Urinary bladder (tissue), 3 donors: ENCODE measurements at regions not wholly inside any gene's neighbourhood (a gene's known extent, or its start where the extent isn't known, plus 50 kb on each side); places are given as distances from the start of the nearest gene placed in this dataset.
"Not testable (repeated sequence)": the region's sequence is repeated elsewhere in the genome, so short reads cannot be mapped to it uniquely, and the experiment has no call there.

Experiments used
- DNase-seq: peaks from one replicate; pipeline ENCODE4 v3.0.0-alpha.2; 2015; ENCODE audit errors: extremely low spot score
- H3K27ac ChIP-seq: one replicate; pipeline ENCODE4 v1.5.1; 2013; ENCODE audit warnings: low read depth, mild to moderate bottlenecking, moderate library complexity
- H3K36me3 ChIP-seq: one replicate; pipeline ENCODE4 v1.6.1; 2013; ENCODE audit warnings: mild to moderate bottlenecking, moderate library complexity; ENCODE audit not compliant: insufficient read depth
- H3K4me1 ChIP-seq: one replicate; pipeline ENCODE4 v1.6.1; 2013; ENCODE audit warnings: mild to moderate bottlenecking, moderate library complexity; ENCODE audit not compliant: insufficient read depth
- H3K4me3 ChIP-seq: one replicate; pipeline ENCODE4 v1.5.1; 2013; ENCODE audit warnings: low read depth, low read length
- WGBS: extraction: QIAGEN DNeasy Blood & Tissue Kit; methylation state at CpG from one replicate; pipeline ENCODE4 v1.1.7; 2013; 5-methylcytosine and 5-hydroxymethylcytosine counted together
- donor health status: healthy with polysubstance abuse.
- donor health status: healthy.

DNA sequence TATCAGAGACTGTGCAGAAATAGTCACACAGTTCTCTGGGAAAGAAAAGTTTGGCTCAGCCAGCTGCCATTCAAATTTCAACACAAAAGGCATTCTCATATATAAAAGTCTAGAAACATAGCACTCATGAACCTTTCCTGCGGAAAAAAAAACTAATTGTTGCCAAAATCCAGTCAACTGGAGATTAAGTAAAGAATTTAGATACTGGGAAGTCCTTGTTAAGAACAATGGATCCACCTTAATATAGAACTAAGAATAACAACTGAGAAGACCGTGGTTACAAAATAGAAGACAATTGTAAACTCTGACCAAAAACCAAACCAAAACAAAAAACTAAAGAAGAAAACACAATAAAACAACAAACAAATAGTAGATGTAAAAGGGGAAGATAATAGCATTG lies 238.8 kb upstream of the PCSK5 start:
- no peaks in the 10 kb centered on the region for H3K4me1 ChIP-seq
- H3K27ac ChIP-seq, result no peak overlapping the region
- no peak overlapping the region for H3K4me3 ChIP-seq
- no peaks in the 10 kb centered on the region for H3K36me3 ChIP-seq
- WGBS, result 48% methylated on average over 2 of the region's 2 CpGs
- no peak for DNase-seq

DNA sequence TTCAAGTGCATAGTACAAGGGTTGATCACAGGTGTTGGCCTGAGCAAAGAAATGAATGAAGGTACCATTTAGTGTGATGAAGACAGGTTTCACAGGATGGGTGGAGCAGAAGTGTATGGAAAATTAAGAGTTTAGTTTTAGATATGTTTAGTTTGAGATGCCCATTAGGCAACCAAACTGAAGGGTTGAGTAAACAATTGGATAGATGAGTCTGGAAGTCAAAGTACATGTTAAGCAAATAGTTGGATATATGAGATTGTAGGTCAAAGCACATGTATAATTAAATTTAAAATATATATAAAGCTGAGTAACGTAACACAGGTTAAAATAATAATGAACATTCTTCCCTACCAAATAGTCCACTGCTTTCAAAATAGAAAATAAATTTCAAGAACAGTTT lies 237.1 kb upstream of the PCSK5 start:
- H3K4me3 ChIP-seq, result no peak overlapping the region
- WGBS, result 88% methylated on average over 1 of the region's 1 CpG
- no peak for DNase-seq

DNA sequence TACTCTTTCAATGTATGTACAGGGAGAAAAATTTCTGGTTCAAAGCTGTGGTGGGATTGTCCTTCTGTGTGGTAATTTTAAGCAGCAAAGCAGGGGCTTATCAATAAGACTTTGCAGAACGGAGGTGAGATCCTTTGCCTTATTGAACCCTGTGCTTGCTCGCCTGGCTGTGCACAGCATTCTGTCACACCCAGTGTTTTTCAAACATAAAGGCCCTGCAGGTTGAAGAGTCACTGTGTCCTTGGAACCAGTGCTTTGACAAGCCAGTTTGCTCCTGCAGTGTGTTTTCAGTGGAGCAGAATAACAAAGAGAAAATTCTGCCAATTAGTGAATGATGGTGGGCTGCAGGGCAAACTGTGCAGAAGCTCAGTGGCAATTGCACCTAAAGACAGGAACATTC lies 236.7 kb upstream of the PCSK5 start:
- DNase-seq, result no peak
- no peak overlapping the region for H3K4me3 ChIP-seq
- WGBS, result 83% methylated on average over 2 of the region's 2 CpGs
- H3K36me3 ChIP-seq, result no peaks in the 10 kb centered on the region
- H3K27ac ChIP-seq, result no peak overlapping the region
- H3K4me1 ChIP-seq, result no peaks in the 10 kb centered on the region

More for the DNA sequence above, 237.1 kb upstream of the PCSK5 start:
- Histone ChIP-seq H3K36me3 (no peaks in the 10 kb centered on the region), H3K4me1 (no peaks in the 10 kb centered on the region), H3K27ac (no peak overlapping the region)

DNA sequence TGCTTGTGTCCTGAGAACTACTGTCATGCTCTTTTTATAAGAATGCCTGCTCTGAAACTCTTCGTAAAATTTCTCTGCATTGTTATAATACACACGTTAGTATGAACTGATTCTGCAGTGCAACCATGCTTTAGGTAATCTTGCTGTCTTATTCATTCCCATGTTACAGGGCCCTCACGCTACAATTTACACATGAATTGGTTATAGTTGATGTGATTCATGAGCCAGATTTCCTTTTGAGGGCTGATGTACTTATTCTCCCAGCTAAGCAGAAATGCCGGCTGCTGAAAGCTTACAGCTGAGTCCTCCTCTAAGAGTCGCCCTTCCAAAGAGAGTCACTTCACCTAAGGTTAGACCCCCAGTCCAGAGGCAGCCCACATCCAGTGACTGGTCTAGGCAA lies 233.5 kb upstream of the PCSK5 start:
- H3K4me1 ChIP-seq, result no peaks in the 10 kb centered on the region
- DNase-seq, result no peak
- H3K4me3 ChIP-seq, result no peak overlapping the region
- 76% methylated on average over 5 of the region's 5 CpGs for WGBS
- no peaks in the 10 kb centered on the region for H3K36me3 ChIP-seq
- no peak overlapping the region for H3K27ac ChIP-seq

DNA sequence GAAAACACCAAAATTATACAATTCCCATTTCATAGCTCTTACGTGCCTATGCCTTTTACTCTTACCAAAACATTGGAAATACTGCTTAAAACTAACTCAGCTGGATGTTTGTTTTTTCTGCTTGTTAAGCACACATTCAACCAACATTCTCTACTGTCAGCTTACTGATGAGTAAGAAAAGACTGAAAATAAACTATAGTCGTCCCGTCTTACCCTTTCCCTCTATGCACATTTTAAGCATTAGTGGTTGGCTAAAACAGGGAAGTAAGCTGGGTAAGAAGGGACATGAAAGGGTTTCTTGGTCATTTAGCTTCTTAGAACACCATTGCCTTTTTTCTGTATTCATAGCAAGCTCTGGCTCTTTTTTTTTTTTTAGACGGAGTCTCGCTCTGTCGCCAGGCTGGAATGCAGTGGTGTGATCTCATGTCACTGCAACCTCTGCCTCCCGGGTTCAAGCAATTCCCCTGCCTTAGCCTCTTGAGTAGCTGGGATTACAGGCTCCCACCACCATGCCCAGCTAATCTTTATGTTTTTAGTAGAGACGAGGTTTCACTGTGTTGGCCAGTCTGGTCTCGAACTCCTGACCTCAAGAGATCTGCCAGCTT lies 232.1 kb upstream of the PCSK5 start:
- Histone ChIP-seq H3K4me3 (no peak overlapping the region), H3K4me1 (no peaks in the 10 kb centered on the region), H3K36me3 (no peaks in the 10 kb centered on the region), H3K27ac (no peak overlapping the region)
- 68% methylated on average over 9 of the region's 9 CpGs for WGBS
- no peak for DNase-seq

DNA sequence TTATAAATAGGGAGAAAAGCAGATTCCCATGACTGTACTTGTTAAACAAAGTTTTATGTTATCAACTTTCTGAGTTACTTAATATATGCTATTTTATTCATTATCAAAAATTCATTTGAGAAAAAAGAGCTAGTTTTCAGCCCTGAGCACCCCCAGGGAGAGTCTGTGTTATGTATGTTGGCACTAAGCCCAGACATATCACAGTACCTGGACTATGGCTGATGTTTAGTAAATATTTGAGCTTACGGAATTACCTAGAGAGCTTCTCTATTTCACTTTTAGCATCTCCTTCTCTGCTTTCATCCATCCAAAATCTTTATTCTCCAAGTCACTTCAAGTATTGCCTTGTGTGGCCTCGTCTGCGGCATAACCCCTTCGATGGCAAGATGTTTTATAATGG lies 225.9 kb upstream of the PCSK5 start:
- no peaks in the 10 kb centered on the region for H3K4me1 ChIP-seq
- no peaks in the 10 kb centered on the region for H3K36me3 ChIP-seq
- no peak overlapping the region for H3K27ac ChIP-seq
- DNase-seq, result no peak
- 71% methylated on average over 4 of the region's 4 CpGs for WGBS
- no peak overlapping the region for H3K4me3 ChIP-seq

DNA sequence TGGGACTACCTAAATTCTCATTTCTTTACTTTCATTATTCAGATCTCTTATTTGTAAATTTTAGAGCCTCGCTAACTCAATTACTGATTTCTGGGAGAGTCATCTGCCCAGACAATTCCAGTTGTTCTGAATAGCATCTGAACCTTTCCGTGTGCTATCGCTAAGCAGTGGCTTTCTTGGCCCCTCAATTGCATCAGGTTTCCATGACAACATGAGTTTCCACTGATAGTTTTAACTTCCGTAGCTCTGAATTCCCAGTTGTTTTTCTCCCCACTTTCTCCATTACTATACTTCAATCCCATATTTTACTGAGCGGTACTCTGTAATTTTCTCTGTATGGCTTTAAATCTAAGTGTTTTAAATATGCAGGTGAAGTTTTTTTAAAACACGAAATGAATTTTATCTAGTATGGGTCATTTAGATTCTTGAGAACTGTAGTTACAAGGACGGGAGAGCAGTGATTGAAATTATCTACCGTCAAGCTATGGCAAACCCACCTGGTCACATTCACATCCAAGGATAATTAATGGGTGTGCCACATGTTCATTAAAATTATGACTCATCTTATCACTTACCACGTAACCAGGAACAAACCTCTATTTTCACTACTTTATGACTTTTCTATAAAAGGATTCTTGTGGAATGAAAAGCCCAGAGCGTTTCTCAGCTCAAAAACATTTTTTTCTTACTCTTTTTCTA lies 223.5 kb upstream of the PCSK5 start:
- Histone ChIP-seq H3K4me1 (peaks cover 3% of the 10 kb centered on the region), H3K36me3 (no peaks in the 10 kb centered on the region), H3K27ac (no peak overlapping the region), H3K4me3 (no peak overlapping the region)
- no peak for DNase-seq
- WGBS, result 80% methylated on average over 10 of the region's 10 CpGs

DNA sequence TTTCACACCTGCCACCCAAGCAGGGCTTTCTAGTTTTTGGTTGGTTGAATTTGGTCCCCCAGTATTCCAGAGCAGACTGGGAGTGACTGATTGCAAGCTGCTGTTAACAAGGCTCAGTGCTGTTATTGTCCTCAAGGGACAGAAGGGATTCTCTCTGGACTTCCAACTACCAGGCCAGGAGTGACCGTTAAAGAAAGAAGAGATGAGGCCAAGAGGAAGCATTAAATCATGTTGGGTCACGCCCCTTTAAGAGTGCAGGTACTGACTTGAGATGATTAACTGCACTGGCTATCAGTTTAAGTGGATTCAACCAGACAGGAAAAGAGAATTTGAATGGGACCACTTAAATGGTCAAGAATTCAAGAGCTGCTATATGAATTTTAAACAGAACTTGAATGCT lies 220.8 kb upstream of the PCSK5 start:
- WGBS, result 48% methylated on average over 2 of the region's 2 CpGs
- Histone ChIP-seq H3K27ac (no peak overlapping the region), H3K36me3 (no peaks in the 10 kb centered on the region), H3K4me3 (no peak overlapping the region), H3K4me1 (peaks cover 3% of the 10 kb centered on the region)
- DNase-seq, result no peak

DNA sequence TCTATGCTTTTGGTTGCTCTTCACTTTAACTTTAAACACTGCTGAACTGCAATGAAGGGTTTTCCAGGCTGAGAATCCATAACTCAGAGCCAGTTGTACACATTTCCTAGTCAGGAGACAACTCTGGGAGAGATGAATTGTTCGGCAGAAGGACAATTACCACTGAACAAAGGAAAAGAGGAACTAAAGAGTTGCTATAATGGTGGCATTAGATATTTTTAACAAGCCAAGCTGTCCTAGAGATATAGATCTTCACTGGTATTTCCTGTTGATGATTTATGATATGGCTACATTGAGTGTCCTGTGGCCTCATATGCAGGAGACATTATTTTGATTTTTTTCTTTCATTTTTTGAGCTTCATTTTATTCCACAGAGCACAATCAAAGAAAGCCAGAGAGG lies 219.1 kb upstream of the PCSK5 start:
- DNase-seq, result no peak
- Histone ChIP-seq H3K27ac (no peak overlapping the region), H3K4me1 (peaks cover 3% of the 10 kb centered on the region), H3K4me3 (no peak overlapping the region), H3K36me3 (no peaks in the 10 kb centered on the region)
- WGBS, result 53% methylated on average over 1 of the region's 1 CpG

DNA sequence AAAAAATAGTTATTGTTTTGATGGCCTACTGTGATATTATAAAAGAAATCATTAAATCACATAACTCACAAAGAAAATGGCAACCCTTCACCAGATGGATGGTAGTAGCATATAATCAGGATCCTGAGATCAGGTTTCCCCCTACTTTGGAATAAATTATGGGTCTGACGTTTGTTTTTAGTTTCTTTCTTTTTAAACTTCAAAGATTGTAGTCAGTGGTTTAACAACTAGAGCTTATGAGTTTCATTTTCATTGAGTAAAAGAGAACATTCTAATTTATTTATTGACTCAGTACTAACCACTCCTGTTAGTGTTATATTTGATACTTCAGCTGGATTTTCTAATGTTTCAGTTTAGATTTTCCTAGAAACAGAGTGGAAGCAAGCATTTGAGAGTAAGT lies 218.0 kb upstream of the PCSK5 start:
- no peaks in the 10 kb centered on the region for H3K36me3 ChIP-seq
- no peak overlapping the region for H3K4me3 ChIP-seq
- DNase-seq, result no peak
- 15% methylated on average over 1 of the region's 1 CpG for whole genome bisulfite sequencing
- no peak overlapping the region for H3K27ac ChIP-seq
- H3K4me1 ChIP-seq, result peaks cover 3% of the 10 kb centered on the region

DNA sequence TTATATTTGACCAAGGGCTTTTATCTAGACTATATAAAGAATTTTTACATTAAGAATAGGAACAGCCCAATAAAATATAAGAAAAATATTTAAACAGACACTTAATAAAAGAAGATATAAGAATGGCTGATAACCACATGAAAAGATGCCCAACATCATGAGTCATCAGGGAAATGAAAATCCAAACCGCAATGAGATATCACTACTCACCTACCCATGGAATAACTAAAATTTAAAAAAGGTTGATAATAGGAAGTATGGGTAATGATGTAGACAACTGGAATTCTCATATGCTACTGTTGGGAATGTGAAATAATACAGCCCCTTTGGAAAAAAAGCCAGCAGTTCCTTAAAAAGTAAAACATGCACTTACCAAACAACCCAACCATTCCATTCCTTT lies 206.9 kb upstream of the PCSK5 start:
- no peak for DNase-seq

DNA sequence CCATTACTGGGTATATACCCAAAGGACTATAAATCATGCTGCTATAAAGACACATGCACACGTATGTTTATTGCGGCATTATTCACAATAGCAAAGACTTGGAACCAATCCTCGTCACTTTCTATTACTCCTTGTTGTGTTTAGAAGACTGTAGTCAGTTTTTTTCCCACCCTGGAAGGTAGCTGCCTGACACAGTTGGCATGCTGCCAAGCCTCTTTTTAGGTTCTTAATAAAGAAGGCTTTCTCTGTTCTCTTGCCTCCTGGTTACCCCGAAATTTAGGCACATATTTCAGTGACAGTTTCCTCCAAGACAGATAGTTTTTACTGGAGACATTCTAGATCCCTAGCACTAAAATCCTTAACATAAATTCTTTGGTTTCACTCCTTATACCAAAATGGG lies 205.4 kb upstream of the PCSK5 start:
- H3K36me3 ChIP-seq, result no peaks in the 10 kb centered on the region
- no peaks in the 10 kb centered on the region for H3K4me1 ChIP-seq
- no peak overlapping the region for H3K27ac ChIP-seq
- 61% methylated on average over 4 of the region's 4 CpGs for WGBS
- DNase-seq, result no peak
- no peak overlapping the region for H3K4me3 ChIP-seq

More for the DNA sequence above, 206.9 kb upstream of the PCSK5 start:
- 57% methylated on average over 1 of the region's 1 CpG for WGBS
- H3K36me3 ChIP-seq, result no peaks in the 10 kb centered on the region
- no peaks in the 10 kb centered on the region for H3K4me1 ChIP-seq
- no peak overlapping the region for H3K27ac ChIP-seq
- H3K4me3 ChIP-seq, result no peak overlapping the region

DNA sequence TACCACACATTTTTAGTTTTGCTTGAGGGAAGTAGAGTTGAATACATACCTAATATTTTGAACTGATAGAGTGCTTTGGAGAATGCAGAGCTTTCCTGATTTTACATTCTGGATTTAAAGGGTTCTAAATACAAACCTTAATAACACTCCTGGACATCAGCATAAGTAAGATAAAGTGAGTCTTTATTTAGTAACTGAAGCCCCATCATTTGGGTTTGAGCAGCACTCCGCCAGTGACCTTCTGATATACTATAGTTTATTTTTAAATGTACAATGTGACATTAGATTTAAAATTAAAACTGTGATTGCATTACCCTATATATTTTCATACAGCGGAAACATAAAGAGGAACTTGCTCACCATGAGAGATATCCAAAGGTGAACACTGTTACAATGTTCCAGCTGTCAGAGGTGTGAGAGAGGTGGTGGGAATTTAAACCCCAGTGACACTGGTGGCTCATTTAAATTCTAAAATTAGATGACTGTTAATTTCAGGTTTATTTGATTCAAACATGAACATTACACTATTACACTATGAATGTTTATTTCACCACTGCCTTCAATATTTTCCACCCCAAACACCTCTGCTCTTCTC lies 203.0 kb upstream of the PCSK5 start:
- 90% methylated on average over 2 of the region's 2 CpGs for WGBS
- H3K36me3 ChIP-seq, result no peaks in the 10 kb centered on the region
- DNase-seq, result no peak
- H3K4me3 ChIP-seq, result no peak overlapping the region
- no peaks in the 10 kb centered on the region for H3K4me1 ChIP-seq
- no peak overlapping the region for H3K27ac ChIP-seq

DNA sequence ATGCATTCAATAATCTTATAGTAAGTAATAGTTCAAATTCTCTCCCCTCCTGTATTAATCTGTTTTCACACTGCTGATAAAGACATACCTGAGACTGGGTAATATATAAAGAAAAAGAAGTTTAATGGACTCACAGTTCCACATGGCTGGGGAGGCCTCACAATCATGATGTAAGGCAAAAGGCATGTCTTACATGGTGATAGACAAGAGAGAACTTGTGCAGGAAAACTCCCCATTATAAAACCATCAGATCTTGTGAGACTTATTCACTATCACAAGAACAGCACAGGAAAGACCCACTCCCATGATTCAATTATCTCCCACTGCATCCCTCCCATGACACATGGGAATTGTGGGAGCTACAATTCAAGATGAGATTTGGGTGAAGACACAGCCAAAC lies 199.9 kb upstream of the PCSK5 start:
- not testable (repeated sequence) for DNase-seq, H3K4me1 ChIP-seq, H3K36me3 ChIP-seq, H3K4me3 ChIP-seq, H3K27ac ChIP-seq
